ENCODE measurements at regions not wholly inside any gene's neighbourhood (a gene's known extent, or its start where the extent isn't known, plus 50 kb on each side); places are given as distances from the start of the nearest gene placed in this dataset.

DNA sequence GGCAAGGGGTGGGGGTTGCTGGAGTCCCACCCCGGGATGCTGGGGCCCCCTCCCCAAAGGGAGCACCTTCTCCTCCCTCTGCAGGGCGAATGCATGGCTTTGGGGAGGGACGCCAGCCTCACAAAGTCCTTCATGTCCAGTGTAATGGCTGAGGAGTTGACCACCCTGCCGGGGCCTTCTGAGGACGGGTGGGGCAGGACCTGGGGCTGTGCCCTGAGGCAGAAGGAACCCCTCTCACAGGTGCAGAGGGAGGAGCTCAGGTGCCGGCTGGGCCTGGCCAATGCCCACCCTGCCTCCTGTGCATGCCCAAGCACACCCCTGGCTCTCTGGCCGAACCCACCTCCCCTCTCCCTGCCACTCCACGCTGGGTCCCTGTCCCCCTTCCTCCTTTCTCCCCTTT is 64.3 kb upstream of the RNU6ATAC start:
- H3K4me3 Mint-ChIP-seq = no peak overlapping the region
- DNase-seq (ENCODE audit: low spot score in 2 of 2, unreplicated experiment in 2 of 2) = no peak

DNA sequence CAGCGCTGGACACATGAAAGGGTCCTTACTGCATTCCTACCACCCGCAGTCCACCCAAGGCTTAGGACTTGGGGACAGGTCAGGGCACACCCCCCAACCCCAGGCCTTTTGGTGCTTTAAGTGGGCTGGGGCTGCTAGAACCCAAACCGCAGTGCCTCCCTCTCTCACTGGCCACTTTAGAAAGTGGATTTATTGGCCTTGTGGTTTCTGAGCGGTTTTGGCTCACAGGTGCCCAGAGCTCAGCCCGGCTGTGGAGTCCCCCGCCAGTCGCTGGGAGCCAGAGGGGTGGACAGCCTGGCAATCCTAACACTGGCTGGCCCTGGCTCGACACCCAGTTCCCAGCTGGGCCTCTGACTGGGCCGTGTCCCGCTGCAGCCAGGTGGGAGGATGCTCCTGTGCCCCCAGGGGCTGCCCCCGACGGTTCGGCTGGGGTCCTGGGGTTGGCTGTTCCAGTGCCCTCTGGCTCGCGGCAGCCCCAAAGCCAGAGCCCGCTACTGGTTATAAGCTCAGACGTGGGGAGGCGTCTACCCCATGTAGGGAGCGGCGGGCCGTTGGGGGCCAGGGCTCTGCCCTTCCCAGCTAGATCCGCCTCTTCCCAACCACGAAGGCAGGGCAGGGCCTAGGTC is 65.2 kb upstream of the RNU6ATAC start:
- H3K36me3 Mint-ChIP-seq = no peaks in the 10 kb centered on the region
- no peak for DNase-seq (ENCODE audit: low spot score in 2 of 2, unreplicated experiment in 2 of 2)
- H3K9me3 Mint-ChIP-seq = no peaks in the 10 kb centered on the region
- H3K4me3 Mint-ChIP-seq = no peak overlapping the region
- H3K27ac Mint-ChIP-seq = no peak overlapping the region
- TF ChIP-seq, protein P1, sequence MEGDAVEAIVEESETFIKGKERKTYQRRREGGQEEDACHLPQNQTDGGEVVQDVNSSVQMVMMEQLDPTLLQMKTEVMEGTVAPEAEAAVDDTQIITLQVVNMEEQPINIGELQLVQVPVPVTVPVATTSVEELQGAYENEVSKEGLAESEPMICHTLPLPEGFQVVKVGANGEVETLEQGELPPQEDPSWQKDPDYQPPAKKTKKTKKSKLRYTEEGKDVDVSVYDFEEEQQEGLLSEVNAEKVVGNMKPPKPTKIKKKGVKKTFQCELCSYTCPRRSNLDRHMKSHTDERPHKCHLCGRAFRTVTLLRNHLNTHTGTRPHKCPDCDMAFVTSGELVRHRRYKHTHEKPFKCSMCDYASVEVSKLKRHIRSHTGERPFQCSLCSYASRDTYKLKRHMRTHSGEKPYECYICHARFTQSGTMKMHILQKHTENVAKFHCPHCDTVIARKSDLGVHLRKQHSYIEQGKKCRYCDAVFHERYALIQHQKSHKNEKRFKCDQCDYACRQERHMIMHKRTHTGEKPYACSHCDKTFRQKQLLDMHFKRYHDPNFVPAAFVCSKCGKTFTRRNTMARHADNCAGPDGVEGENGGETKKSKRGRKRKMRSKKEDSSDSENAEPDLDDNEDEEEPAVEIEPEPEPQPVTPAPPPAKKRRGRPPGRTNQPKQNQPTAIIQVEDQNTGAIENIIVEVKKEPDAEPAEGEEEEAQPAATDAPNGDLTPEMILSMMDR (IDR thresholded peaks at IDR 0.05; ENCODE audit: unreplicated experiment) = no peak
- peaks cover 4% of the 10 kb centered on the region for H3K27me3 Mint-ChIP-seq (ENCODE audit: low read depth)
- peaks cover 6% of the 10 kb centered on the region for H3K4me1 Mint-ChIP-seq

More for the DNA sequence above, 64.3 kb upstream of the RNU6ATAC start:
- Mint-ChIP-seq H3K27me3 (ENCODE audit: low read depth) (peaks cover 4% of the 10 kb centered on the region), H3K36me3 (no peaks in the 10 kb centered on the region), H3K4me1 (peaks cover 12% of the 10 kb centered on the region), H3K9me3 (no peaks in the 10 kb centered on the region), H3K27ac (no peak overlapping the region)
- TF ChIP-seq, protein P1 (IDR thresholded peaks at IDR 0.05; ENCODE audit: unreplicated experiment) = no peak

DNA sequence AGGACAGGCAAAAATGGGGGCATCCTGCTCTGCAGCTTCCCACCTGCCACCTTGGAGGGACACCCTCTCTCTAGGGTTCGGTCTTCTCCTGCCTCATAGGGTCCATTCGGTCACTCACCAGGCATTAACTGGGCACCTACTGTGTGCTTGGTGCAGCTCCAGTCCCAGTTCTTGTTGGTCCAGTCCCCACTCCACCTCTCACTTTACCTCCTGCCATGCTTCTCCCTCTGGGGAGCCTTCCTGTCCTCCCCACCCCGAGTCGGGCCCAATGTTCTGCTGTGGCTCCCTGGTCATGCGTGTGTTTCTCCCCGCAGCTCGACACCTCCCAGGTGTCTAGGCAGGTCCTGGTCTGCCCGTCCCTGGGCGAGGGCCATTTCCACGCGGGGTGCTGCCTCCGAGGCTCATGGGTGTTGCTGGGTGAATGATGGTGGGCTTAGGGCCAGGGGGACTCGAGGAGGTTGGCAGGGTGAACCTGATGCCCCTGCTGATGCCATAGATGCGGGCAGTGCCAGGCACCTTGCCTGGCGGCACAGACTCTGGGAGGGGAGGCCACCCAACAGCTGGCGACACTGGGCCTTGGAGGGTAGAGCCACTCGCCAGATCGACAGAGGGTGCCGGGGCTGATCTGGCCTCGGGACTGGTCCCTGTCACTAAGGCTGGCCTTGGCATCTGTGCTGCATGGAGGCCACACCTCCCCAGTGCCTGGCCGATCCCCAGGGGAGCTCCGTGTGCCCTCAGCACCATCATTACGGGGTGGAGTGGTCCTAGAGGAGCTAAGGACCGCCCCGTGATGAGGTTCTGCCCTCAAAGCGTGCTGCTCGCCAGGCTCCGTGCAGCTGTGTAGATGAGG is 66.0 kb upstream of the RNU6ATAC start:
- H3K36me3 Mint-ChIP-seq = no peaks in the 10 kb centered on the region
- H3K27ac Mint-ChIP-seq = no peak overlapping the region
- H3K27me3 Mint-ChIP-seq (ENCODE audit: low read depth) = peaks cover 4% of the 10 kb centered on the region
- H3K9me3 Mint-ChIP-seq = no peaks in the 10 kb centered on the region
- no peak for DNase-seq (ENCODE audit: low spot score in 2 of 2, unreplicated experiment in 2 of 2)
- TF ChIP-seq, protein P1 (IDR thresholded peaks at IDR 0.05; ENCODE audit: unreplicated experiment) = no peak
- no peak overlapping the region for H3K4me3 Mint-ChIP-seq
- H3K4me1 Mint-ChIP-seq = peaks cover 6% of the 10 kb centered on the region

DNA sequence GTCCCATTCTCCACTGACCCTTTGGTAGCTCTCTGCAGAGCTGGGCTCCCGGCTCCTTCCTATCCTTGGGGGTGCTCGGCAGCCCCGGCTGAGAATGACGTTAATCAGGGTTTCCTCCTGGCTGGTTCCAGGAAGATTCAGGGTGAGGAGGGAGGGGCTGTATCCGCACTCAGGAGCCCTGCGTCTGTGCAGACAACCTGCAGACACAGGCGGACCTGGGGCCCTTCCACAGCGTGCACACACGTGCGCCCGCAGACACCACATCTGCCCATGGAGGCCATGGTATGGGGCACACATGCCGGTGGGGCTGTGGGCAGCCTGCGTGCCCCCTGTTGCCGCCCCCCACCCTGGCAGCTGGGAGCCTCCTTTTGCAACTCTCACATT is 66.6 kb upstream of the RNU6ATAC start:
- peaks cover 4% of the 10 kb centered on the region for H3K27me3 Mint-ChIP-seq (ENCODE audit: low read depth)
- no peaks in the 10 kb centered on the region for H3K9me3 Mint-ChIP-seq
- no peak for DNase-seq (ENCODE audit: low spot score in 2 of 2, unreplicated experiment in 2 of 2)
- H3K36me3 Mint-ChIP-seq = no peaks in the 10 kb centered on the region
- H3K27ac Mint-ChIP-seq = no peak overlapping the region
- no peak overlapping the region for H3K4me3 Mint-ChIP-seq
- TF ChIP-seq, protein P1 (IDR thresholded peaks at IDR 0.05; ENCODE audit: unreplicated experiment) = no peak
- peaks cover 3% of the 10 kb centered on the region for H3K4me1 Mint-ChIP-seq

DNA sequence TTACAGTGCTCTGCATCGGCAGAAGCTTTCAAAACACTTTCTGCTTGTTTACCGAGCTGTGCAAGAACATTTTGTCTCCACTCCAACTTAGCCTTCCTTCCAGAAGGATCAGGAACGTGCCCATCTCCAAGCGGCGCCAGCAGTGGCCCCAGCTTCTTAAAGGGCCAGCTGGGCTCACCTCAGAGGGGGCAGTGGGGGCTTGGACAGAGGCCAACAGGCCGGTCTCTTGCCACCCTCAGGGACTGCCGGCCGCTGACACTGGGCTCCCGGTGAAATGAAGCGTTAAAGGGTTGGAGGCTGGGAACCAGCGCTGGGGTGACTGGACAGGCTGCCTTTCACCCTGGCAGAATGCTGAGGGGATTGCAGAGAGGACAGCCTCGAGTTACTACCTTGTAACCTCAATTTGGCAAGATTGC is 67.0 kb upstream of the RNU6ATAC start:
- DNase-seq (ENCODE audit: low spot score in 2 of 2, unreplicated experiment in 2 of 2) = no peak
- TF ChIP-seq, protein P1 (IDR thresholded peaks at IDR 0.05; ENCODE audit: unreplicated experiment) = no peak
- no peaks in the 10 kb centered on the region for H3K36me3 Mint-ChIP-seq

More for the DNA sequence above, 67.0 kb upstream of the RNU6ATAC start:
- Mint-ChIP-seq H3K4me3 (no peak overlapping the region), H3K9me3 (no peaks in the 10 kb centered on the region), H3K4me1 (peaks cover 3% of the 10 kb centered on the region), H3K27me3 (ENCODE audit: low read depth) (peaks cover 4% of the 10 kb centered on the region), H3K27ac (no peak overlapping the region)

All from mesothelial cell of epicardium (in vitro differentiated cells).